ENCODE measurements at regions not wholly inside any gene's neighbourhood (a gene's known extent, or its start where the extent isn't known, plus 50 kb on each side); places are given as distances from the start of the nearest gene placed in this dataset.
"Not testable (repeated sequence)": the region's sequence is repeated elsewhere in the genome, so short reads cannot be mapped to it uniquely, and the experiment has no call there.

- Mint-ChIP-seq H3K4me1 (no peaks in the 10 kb centered on the region), H3K9me3 (no peaks in the 10 kb centered on the region), H3K36me3 (ENCODE audit: low read depth) (no peaks in the 10 kb centered on the region), H3K4me3 (no peak overlapping the region), H3K27me3 (ENCODE audit: low read depth) (no peaks in the 10 kb centered on the region), H3K27ac (no peak overlapping the region)
- TF ChIP-seq CTCF (IDR thresholded peaks at IDR 0.05; ENCODE audit: unreplicated experiment in 3 of 3): no peak
Observed at GRCh38 chr2:17196380-17196779, 321.9 kb downstream of the RAD51AP2 start.

- Mint-ChIP-seq H3K27me3 (ENCODE audit: low read depth) (no peaks in the 10 kb centered on the region), H3K9me3 (no peaks in the 10 kb centered on the region), H3K4me3 (no peak overlapping the region), H3K4me1 (no peaks in the 10 kb centered on the region), H3K36me3 (ENCODE audit: low read depth) (no peaks in the 10 kb centered on the region), H3K27ac (no peak overlapping the region)
- no peak for TF ChIP-seq CTCF (IDR thresholded peaks at IDR 0.05; ENCODE audit: unreplicated experiment in 3 of 3)
Observed at GRCh38 chr2:17195016-17195415, 323.2 kb downstream of the RAD51AP2 start.

- H3K4me1 Mint-ChIP-seq: no peaks in the 10 kb centered on the region
- TF ChIP-seq CTCF (IDR thresholded peaks at IDR 0.05; ENCODE audit: unreplicated experiment in 3 of 3): no peak
- H3K27ac Mint-ChIP-seq: no peak overlapping the region
- no peak overlapping the region for H3K4me3 Mint-ChIP-seq
- no peaks in the 10 kb centered on the region for H3K27me3 Mint-ChIP-seq (ENCODE audit: low read depth)
- H3K9me3 Mint-ChIP-seq: no peaks in the 10 kb centered on the region
- no peaks in the 10 kb centered on the region for H3K36me3 Mint-ChIP-seq (ENCODE audit: low read depth)
Observed at GRCh38 chr2:17194083-17194482, 324.2 kb downstream of the RAD51AP2 start.

- not testable (repeated sequence) for H3K27me3 Mint-ChIP-seq (ENCODE audit: low read depth); H3K27ac Mint-ChIP-seq; H3K4me3 Mint-ChIP-seq; H3K9me3 Mint-ChIP-seq; H3K4me1 Mint-ChIP-seq; H3K36me3 Mint-ChIP-seq (ENCODE audit: low read depth)
Observed at GRCh38 chr2:17193433-17193890, 324.8 kb downstream of the RAD51AP2 start.

GRCh38 chr2:17191223-17191622 is 327.0 kb downstream of the RAD51AP2 start:
- Mint-ChIP-seq H3K36me3 (ENCODE audit: low read depth) (no peaks in the 10 kb centered on the region), H3K9me3 (no peaks in the 10 kb centered on the region), H3K27me3 (ENCODE audit: low read depth) (no peaks in the 10 kb centered on the region), H3K4me3 (no peak overlapping the region), H3K27ac (no peak overlapping the region), H3K4me1 (peaks cover 4% of the 10 kb centered on the region)
- TF ChIP-seq CTCF (IDR thresholded peaks at IDR 0.05; ENCODE audit: unreplicated experiment in 3 of 3): no peak

- Mint-ChIP-seq H3K4me1 (peaks cover 4% of the 10 kb centered on the region), H3K27ac (no peak overlapping the region), H3K36me3 (ENCODE audit: low read depth) (no peaks in the 10 kb centered on the region), H3K9me3 (no peaks in the 10 kb centered on the region), H3K27me3 (ENCODE audit: low read depth) (no peaks in the 10 kb centered on the region), H3K4me3 (no peak overlapping the region)
- no peak for TF ChIP-seq CTCF (IDR thresholded peaks at IDR 0.05; ENCODE audit: unreplicated experiment in 3 of 3)
Observed at GRCh38 chr2:17190527-17190926, 327.7 kb downstream of the RAD51AP2 start.
